Tibial artery (tissue), 4 donors: ENCODE measurements at regions not wholly inside any gene's neighbourhood (a gene's known extent, or its start where the extent isn't known, plus 50 kb on each side); places are given as distances from the start of the nearest gene placed in this dataset.

Experiments
- DNase-seq, 2 donors: peaks; one replicate each; pipeline ENCODE4 v3.0.0-alpha.2; 2019
- H3K27ac ChIP-seq, 2 donors: fragments of 200-600 bp; sonication (generic) in 1 of 2; 1 replicate in 1 of 2; 2 replicates in 1 of 2; pipeline ENCODE4 v1.5.1; 2018 to 2019; ENCODE audit warnings: mild to moderate bottlenecking in 1 of 2
- H3K27me3 ChIP-seq, 2 donors: fragments of 200-600 bp; sonication (generic) in 1 of 2; one replicate each; pipeline versions ENCODE4 v1.5.1 to v1.6.0; 2016 to 2019
- H3K36me3 ChIP-seq, 3 donors: fragments of 200-600 bp; sonication (generic) in 2 of 3; one replicate each; pipeline ENCODE4 v1.5.1; 2016 to 2019; ENCODE audit warnings: mild to moderate bottlenecking in 2 of 3
- H3K4me1 ChIP-seq, 4 donors: fragments of 200-600 bp; sonication (generic) in 2 of 4; 1 replicate in 3 of 4; 2 replicates in 1 of 4; pipeline ENCODE4 v1.5.1; 2016 to 2019
- H3K4me3 ChIP-seq, 2 donors: fragments of 200-600 bp; sonication (generic) in 1 of 2; 1 replicate in 1 of 2; 2 replicates in 1 of 2; pipeline ENCODE4 v1.5.1; 2018 to 2019; ENCODE audit warnings: mild to moderate bottlenecking in 2 of 2
- H3K9me3 ChIP-seq, 3 donors: fragments of 200-600 bp; sonication (generic) in 1 of 3; one replicate each; pipeline ENCODE4 v1.5.1; 2016 to 2019
- CTCF ChIP-seq, 2 experiments: fragments of 200-600 bp in 1 of 2; fragments of 450-650 bp in 1 of 2; IDR thresholded peaks; one replicate each; pipeline ENCODE4 v1.5.1; 2017 to 2019; ENCODE audit warnings: antibody characterized with exemption in 2 of 2, mild to moderate bottlenecking in 1 of 2, moderate library complexity in 1 of 2
- intact Hi-C: fragments of 100-400 bp; cut with DNase I; formaldehyde crosslinking; loops from one replicate; pipeline ENCODE4 v1.15.0; 2023; ENCODE audit warnings: low total_unique reads

GRCh38 chr4:18803781-18804180 lies 782.2 kb upstream of the LCORL start:
- no peak for TF ChIP-seq CTCF (IDR thresholded peaks at IDR 0.05)
- Histone ChIP-seq H3K9me3 (no peaks in the 10 kb centered on the region), H3K27me3 (no peaks in the 10 kb centered on the region), H3K36me3 (no peaks in the 10 kb centered on the region), H3K27ac (no peak overlapping the region), H3K4me3 (no peak overlapping the region), H3K4me1 (no peaks in the 10 kb centered on the region)
- no peak for DNase-seq
- intact Hi-C loops = no loop called here

DNA sequence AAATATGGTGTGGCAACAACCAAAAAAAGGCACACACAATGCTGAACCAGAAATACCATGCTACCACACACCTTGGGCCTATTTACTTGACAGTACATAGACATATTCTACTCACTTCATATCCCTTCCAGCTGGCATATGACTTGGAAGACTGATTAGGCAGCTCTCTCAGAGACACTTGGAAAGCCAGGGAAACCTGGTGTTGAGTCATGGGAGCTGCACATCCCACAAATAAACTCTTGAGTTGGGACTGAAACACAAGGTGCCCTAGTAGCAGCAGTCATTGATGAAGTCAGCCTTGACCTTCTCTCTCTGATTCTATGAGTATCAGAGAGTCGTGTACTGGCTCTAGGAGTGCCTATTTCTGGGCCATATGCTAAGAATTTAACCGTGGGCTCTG lies 776.6 kb upstream of the LCORL start:
- Histone ChIP-seq H3K4me3 (no peak overlapping the region), H3K36me3 (no peaks in the 10 kb centered on the region), H3K4me1 (no peaks in the 10 kb centered on the region), H3K27me3 (no peaks in the 10 kb centered on the region), H3K27ac (no peak overlapping the region), H3K9me3 (no peaks in the 10 kb centered on the region)
- intact Hi-C loops = no loop called here
- no peak for DNase-seq
- no peak for TF ChIP-seq CTCF (IDR thresholded peaks at IDR 0.05)

- Histone ChIP-seq H3K4me1 (no peaks in the 10 kb centered on the region), H3K36me3 (no peaks in the 10 kb centered on the region), H3K27me3 (no peaks in the 10 kb centered on the region), H3K27ac (no peak overlapping the region), H3K4me3 (no peak overlapping the region), H3K9me3 (no peaks in the 10 kb centered on the region)
- intact Hi-C loops = no loop called here
- DNase-seq = no peak
- no peak for TF ChIP-seq CTCF (IDR thresholded peaks at IDR 0.05)
Observed at GRCh38 chr4:18795794-18796193, 774.2 kb upstream of the LCORL start.

DNA sequence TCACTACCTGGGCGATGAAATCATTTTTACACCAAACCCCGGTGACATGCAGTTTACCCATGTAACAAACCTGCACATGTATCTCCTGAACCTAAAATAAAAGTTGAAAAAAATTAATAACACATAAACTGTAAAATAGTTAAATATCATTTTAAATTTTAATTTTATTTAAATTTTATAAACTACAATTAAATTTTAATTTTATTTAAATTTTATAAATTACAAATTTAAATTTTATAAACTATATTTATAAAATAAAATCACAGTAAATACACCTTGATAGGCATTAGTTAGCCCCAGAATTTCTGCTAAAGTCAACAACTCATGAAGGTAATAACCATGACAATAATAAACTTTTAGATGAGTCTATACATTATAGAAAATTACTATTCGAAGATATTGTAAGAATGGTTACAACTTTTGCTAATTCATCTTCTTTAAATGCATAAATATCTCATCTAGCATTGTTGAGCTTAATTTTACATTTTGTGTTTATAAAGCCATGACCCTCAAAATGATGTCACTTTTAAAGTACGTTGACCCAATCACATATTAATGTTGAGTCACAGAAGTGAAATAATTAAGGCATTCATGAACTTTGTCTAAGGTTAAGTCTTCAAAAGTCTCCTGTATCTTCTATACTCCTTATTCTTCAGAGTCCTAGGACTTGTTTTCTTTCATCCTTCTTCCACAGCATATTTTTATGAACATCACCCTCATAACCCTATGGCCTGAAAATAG lies 755.8 kb upstream of the LCORL start:
- TF ChIP-seq CTCF (IDR thresholded peaks at IDR 0.05) = no peak
- Histone ChIP-seq H3K27ac (no peak overlapping the region), H3K27me3 (no peaks in the 10 kb centered on the region), H3K4me3 (no peak overlapping the region), H3K9me3 (no peaks in the 10 kb centered on the region), H3K36me3 (no peaks in the 10 kb centered on the region), H3K4me1 (no peaks in the 10 kb centered on the region)
- DNase-seq = no peak
- intact Hi-C loops = no loop called here

DNA sequence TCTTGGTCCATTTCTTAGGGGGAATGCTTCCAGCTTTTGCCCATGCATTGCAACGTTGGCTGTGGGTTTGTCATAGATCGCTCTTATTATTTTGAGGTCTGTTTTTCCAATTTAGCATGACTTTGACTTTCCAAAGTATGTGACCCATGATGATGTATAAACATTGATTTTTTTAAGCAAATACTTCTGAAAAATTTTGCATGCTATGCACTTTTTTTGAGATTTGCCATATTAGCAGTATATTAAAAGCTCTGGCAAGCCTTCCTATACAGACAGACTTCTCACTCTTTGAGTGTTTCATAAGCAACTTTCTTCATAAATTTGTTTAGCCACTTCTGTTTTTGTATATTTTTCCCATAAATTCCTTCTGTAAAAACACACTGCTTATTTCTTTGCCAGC lies 746.4 kb upstream of the LCORL start:
- TF ChIP-seq CTCF (IDR thresholded peaks at IDR 0.05) = no peak
- Histone ChIP-seq H3K4me3 (no peak overlapping the region), H3K27ac (no peak overlapping the region)

GRCh38 chr4:18756671-18757070 lies 735.1 kb upstream of the LCORL start:
- TF ChIP-seq CTCF (IDR thresholded peaks at IDR 0.05) = no peak
- intact Hi-C loops = no loop called here

More for the DNA sequence above, 746.4 kb upstream of the LCORL start:
- Histone ChIP-seq H3K9me3 (no peaks in the 10 kb centered on the region), H3K27me3 (no peaks in the 10 kb centered on the region), H3K36me3 (no peaks in the 10 kb centered on the region), H3K4me1 (no peaks in the 10 kb centered on the region)
- intact Hi-C loops = no loop called here
- no peak for DNase-seq

More at GRCh38 chr4:18756671-18757070, 735.1 kb upstream of the LCORL start:
- Histone ChIP-seq H3K4me1 (no peaks in the 10 kb centered on the region), H3K9me3 (no peaks in the 10 kb centered on the region), H3K27me3 (no peaks in the 10 kb centered on the region), H3K27ac (no peak overlapping the region), H3K36me3 (no peaks in the 10 kb centered on the region), H3K4me3 (no peak overlapping the region)
- no peak for DNase-seq
